GM18951 (cell line): ENCODE measurements at regions not wholly inside any gene's neighbourhood (a gene's known extent, or its start where the extent isn't known, plus 50 kb on each side); places are given as distances from the start of the nearest gene placed in this dataset.
A peak's percentile ranks its signal among the peaks of the same experiment; 100 is the strongest.
"Not testable (repeated sequence)": the region's sequence is repeated elsewhere in the genome, so short reads cannot be mapped to it uniquely, and the experiment has no call there.

Experiments
- POLR2A ChIP-seq: IDR thresholded peaks from 4 replicates; pipeline ENCODE4 v1.6.1; 2011; ENCODE audit warnings: mild to moderate bottlenecking; ENCODE audit not compliant: insufficient read length, insufficient read depth; ENCODE audit errors: extremely low read depth
- in situ Hi-C: fragments of 300-500 bp; cut with MboI; formaldehyde crosslinking; loops from one replicate; pipeline ENCODE4 v1.12.0; 2022; ENCODE audit warnings: low sequenced_read_pairs, mixed read lengths, inconsistent platforms; ENCODE audit not compliant: unreplicated experiment

DNA sequence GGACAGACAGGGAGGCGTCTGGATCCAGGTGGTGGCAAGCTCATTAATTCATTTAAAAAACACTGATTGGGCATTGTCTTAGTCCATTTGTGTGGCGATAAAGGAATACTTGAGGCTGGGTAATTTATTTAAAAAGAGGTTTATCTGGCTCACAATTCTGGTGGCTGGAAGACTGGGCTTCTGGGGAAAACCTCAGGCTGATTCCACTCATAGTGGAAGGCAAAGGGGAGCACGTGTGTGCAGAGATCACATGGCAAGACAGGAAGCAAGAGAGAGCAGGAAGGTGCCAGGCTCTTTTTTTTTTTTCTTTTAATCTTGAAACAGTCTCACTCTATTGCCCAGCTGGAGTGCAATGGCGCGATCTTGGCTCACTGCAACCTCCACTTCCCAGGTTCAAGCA, 100.2 kb upstream of the METTL14 start:
- TF ChIP-seq POLR2A: no peak
- in situ Hi-C loops: no loop called here

DNA sequence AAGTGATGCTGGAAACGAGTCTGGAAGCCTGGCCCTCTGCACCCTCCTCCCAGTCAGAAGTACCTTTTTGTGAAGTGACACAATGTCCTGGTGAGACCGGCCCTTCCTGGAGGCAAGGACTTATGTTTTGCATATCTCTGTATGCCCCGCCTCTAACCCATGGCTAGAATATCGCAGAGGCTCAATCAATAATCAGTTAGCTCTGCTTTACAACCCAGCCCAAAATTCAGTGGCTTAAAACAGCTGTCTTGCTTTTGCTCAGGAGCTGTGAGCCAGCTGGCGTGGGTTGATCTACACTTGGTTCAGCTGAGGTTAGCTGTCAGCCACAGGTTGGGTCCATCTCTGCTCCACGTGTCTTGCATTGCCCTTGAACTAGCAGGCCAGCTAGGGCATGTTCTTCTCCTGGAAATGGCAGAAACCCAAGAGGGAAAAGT, 98.8 kb upstream of the METTL14 start:
- TF ChIP-seq POLR2A: no peak
- in situ Hi-C loops: no loop called here

DNA sequence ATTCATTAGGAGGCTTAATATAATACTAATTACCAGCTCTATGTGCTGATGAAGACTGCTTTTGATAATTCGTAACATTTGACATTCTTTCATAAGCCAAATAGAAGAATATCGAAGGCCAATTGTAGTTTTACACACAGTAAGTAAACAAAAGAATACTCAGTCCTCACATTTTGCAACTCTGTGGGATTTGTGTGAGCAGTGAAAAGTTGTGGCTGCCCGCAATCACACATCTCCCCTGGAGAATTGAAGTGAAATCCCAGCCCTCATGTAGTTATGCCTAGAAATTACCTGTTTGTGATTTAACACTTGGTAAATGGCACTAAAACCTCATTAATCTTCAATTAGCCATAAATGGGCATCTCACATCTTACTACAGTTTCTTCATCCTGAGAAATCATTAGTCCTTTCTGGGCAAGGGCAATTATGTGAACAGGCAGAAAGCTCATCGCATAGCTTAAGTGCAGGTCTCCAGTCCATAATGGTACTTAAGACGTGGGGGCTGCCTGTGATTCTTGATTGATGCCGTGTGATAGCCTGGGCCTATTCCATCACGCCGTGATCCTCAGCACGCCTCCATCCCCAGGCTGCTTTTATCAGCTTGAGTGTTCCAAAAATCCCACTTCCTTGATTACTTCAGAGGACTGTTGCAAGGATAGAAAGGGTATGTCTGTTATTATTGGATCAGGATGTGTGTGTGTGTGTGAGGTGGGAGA, 97.9 kb upstream of the METTL14 start:
- TF ChIP-seq POLR2A: no peak
- in situ Hi-C loops: no loop called here

DNA sequence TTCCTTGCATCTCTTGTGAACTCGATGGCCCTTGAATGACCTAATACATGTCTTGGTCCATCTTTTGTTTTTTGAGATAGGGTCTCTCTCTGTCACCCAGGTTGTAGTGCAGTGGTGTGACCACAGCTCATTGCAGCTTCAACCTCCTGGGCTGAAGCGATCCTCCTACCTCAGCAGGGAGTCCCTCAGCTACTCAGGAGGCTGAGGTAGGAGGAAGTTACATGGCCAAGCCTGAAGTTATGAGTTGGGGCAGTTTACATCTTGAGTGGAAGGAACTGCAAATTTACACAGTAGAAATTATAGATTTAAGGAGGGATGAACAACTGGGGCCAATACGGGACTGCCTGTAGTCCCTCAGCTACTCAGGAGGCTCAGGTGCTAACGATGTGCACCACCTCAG, 97.2 kb upstream of the METTL14 start:
- in situ Hi-C loops: no loop called here
- TF ChIP-seq POLR2A: no peak

DNA sequence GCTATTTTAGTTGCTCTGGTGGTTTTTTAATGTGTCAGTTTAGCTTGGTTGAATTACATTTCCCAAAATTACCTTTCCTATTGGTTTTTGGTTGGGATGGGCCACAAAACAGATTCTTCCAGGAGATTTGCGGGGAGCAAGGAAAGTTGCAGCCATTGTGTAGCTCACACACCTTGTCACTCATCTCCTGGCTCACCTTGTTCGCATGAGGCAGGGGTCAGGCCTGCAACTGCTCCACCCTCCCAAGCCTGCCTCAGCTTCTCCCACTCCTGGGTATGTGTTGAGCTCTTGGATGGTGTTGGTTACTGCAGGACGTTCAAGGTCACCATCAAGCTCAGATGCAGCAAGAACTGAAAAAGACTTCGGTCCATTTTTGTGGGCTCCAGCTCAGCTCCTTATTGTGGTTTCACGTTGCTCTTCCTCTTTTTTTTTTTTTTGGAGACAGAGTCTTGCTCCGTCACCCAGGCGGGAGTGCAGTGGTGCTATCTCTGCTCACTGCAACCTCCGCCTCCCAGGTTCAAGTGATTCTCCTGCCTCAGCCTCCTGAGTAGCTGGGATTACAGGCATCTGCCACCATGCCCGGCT, 95.6 kb upstream of the METTL14 start:
- in situ Hi-C loops: no loop called here
- no peak for TF ChIP-seq POLR2A

DNA sequence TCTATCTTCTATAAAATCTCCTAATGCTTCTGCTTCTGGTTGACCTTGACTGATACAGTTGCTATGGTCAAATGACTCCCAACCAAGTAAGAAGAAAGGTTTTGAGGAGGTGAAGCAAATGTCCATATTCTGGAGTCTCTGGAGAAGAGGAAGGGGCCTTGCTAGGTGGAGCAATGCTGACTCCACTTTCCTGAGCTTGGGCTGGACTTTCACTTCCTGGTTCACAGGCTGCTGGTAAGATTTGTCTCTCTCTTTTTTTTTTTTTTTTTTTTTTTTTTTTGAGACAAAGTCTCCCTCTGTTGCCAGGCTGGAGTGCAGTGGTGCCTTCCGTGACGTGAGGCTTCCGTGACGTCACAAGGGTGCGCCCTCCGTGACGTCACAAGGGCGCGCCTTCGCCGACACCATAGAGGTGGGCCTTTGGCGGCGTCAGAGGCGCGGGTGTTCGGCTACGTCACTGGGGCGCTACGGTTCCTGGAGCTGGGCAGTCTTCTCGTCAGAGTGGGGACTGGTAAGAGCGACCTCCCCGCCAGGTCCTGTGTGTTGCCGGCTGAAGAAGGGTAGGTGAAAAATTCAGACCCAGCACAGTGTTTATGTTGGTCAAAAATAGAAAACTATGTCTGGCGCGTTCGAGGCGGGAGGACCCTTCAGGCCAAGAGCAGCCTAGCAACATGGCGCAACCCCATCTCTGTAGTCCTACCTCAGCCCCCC, 93.7 kb upstream of the METTL14 start:
- TF ChIP-seq POLR2A: peak; percentile 63
- in situ Hi-C loops: not testable (repeated sequence)

DNA sequence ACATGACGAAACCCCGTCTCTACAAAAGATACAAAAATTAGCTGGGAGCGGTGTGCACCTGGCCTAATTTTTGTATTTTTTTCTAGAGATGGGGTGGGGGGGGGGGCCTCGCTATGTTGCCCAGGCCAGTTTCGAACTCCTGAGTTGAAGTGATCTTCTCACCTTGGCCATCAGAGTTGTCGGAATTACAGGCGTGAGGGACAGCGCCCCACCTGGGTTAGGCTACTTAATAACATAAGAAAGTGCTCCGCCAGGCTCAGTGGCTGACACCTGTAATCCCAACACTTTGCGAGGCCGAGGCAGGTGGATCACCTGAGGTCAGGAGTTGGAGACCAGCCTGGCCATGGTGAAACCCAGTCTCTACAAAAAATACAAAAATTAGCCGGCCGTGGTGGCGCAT, 92.9 kb upstream of the METTL14 start:
- in situ Hi-C loops: not testable (repeated sequence)

DNA sequence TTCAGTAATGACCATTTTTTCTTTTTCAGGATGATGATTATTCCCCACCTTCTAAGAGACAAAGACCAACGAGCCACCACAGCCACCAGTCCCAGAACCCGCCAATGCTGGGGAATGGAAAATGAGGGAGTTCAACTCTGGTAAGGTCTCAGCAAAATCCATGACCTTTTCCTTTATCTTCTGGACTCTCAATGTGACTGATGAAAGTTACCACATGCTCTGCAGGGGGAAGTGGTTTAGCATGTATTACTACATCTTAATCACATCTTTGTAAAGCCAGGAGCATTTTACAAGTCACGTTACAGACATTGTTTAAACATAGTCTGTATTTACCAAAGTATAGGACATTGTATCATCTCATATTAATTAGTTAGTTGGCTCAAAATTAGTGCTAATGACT, 89.3 kb upstream of the METTL14 start:
- in situ Hi-C loops: not testable (repeated sequence)

DNA sequence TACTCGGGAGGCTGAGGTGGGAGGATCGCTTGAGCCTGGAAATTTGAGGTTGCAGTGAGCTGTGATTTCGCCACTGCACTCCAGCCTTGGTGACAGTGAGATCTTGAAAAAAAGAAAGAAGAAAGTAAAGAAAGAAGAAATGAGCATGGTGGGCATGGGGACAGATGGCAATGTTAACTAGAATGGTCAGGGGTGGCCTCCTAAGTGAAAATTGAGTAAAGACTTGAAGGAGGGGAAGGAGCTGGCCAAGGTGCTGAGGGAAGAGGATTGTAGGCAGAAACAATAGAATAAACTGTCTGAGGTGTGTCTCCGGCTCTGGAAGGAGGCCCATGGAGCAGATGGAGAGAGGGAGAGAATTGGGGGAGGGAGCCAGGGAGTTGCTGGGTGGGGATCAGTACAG, 60.1 kb upstream of the METTL14 start:
- in situ Hi-C loops: not testable (repeated sequence)

DNA sequence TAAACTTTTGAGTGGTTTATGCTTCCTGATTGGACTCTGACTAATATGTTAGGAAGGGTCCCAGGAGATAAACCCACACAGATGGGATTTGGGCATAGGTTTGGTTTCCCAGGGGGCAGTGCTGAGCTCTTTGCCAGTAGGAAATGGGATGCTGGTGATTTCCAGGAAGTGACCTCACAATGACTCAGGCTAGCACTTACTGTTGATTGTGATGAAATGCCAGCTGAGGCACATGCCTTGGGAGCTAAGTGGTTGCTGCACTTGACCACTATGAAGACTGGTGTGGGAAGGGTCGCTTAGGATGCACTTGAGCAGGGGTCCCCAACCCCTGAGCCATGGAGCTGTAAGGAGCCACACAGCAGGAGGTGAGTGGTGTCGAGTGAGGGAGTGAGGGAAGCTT, 55.5 kb upstream of the METTL14 start:
- in situ Hi-C loops: not testable (repeated sequence)

DNA sequence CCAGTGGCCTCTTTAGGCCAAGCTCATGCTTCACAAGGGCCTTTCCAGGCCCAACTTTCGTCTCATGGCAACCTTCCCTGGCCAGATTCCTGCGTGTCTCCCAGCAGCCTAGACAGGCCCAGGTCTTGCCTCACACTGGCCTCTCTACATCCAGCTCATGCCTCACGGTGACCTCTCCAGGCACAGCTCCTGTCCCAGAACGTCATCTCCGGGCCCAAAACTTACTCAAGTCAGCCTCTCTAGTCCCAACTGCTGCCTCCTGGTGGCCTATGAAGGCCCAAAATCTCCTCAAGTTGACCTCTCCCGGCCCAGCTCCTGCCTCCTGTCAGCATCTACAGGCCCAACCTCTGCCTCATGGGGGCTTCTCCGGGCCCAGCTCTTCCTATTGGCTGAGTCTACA, 54.3 kb upstream of the METTL14 start:
- in situ Hi-C loops: not testable (repeated sequence)

DNA sequence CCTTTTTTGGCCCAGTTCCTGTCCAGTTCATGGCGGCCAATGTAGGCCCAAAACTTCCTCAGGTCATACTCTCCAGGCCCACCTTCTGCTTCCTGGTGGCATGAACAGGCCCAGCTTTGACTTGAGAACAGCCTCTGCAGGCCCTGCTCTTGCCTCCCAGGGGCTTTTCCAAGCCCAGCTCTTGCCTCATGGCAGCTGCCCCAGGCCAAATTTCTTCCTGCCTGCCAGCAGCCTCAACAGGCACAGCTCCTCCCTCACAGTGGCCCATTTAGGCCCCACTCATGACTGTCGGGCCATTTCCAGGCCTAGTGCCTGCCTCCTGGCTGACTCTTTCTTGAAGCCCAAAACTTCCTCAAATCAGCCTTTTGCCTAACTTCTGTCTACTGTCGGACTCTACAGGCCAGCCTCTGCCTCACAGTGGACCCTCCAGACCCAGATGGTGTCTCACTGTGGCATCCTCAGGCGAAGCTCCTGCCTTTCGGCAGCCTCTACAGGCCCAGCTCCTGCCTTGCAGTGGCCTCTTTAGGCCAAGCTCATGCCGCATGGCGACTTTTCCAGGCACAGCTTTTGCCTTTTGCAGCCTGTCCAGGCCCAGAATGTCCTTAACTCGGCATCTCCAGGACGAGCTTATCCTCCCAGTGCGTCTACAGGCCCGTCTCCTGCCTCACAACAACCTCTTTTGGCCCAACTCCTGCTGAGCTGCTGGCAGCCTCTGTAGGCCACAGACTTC, 53.7 kb upstream of the METTL14 start:
- in situ Hi-C loops: not testable (repeated sequence)

DNA sequence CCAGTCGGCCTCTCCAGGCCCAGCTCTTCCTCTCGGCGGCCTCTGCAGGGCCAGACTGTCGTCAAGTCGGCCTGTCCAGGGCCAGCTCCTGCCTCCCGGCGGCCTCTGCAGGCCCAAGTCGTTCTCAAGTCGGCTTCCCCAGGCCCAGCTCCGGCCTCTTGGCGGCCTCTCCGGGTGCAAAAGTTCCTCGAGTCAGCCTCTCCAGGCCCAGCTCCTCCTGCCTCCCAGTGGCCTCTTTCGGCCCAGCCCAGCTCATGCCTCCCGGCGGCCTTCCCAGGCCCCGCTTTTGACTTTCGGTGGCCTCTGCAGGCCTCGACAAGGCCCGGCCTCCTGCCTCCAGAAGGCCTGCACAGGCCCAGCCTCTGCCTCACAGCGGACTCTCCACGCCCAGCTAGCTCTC, 51.7 kb upstream of the METTL14 start:
- in situ Hi-C loops: not testable (repeated sequence)

DNA sequence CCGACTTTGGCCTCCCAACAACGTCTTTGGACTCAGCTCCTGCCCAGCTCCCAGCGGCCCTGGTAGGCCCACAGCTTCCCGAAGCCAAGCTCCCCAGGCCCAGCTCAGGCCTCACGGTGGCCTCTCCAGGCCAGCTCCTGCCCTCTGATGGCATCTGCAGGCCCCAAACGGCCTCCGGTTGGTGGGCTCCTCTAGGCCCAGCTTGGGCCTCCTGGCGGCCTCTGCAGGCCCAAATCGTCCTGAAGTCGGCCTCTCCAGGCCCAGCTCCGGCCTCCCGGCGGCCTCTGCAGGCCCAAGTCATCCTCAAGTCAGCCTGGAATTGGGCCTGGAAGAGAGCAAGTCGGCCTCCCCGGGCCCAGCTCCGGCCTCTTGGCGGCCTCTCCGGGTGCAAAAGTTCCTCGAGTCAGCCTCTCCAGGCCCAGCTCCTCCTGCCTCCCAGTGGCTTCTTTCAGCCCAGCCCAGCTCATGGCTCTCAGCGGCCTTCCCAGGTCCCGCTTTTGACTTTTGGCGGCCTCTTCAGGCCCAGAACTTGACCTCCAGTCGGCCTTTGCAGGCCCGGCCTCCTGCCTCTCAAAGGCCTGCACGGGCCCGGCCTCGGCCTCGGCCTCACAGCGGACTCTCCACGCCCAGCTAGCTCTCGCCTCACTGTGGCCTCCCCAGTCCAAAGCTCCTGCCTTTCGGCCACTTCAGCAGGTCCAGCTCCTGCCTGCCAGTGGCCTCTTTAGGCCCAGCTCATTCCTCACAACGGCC, 50.9 kb upstream of the METTL14 start:
- in situ Hi-C loops: not testable (repeated sequence)
